NCI-H2029 treated with DMSO at 0.1 percent for 48 hours (cell line): ENCODE measurements at regions not wholly inside any gene's neighbourhood (a gene's known extent, or its start where the extent isn't known, plus 50 kb on each side); places are given as distances from the start of the nearest gene placed in this dataset.

Experiments used
- DNase-seq: peaks from one replicate; lab custom pipeline; 2025; lab: John Stamatoyannopoulos, UW

DNA sequence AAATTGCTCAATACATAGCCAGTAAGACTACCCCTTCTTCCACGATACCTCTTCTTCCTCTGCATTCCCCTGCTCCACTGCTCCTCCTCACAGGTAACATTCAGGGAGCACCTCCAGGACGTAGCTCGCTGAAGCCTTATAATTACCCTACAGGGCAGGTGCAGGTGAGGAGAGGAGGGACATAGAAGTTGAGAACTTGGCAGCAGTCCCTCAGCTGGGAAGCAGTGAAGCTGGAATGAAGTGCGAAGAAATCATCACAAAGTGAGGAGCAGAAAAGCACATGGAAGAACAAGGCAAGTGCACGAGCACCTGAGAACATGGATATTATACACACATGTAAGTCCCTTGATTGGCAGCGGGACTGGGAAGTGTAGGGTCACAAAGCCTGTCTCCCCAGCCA lies 118.2 kb downstream of the HSD17B3 start:
- DNase-seq = peak; percentile 6

DNA sequence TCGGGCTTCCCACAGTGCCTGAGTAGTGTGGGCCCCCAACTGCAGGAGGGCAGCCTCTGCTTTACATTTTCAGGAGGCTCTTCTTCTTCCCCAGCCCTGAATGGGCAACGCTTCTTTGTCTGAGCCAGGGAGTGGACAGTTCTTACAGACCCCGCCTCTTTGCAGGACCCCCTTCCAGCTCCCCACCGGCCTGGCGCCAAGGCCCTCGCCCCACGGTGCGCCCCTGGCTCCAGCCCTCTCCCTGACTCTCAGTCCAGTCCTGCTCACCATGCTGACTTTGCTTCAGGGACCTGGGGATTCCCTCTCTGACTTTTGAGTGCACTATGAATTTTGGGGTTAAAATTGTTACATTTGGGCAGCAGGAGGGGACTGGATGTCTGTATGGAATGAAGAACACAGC lies 123.8 kb downstream of the HSD17B3 start:
- no peak for DNase-seq

DNA sequence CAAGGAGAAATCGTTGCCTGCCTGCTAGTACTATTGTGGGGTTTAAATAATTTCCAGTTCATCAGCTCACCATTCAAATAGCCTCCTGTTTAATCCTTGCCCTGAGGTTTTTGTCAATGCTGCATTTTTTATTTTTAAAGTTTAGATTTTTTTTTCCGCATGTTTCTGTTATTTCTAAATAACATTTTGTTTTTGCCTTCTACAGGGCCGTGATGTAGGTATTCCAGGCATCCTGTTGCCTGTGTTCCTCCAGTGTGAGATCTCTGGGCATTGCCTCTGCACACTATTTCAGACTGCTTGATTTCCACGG lies 124.3 kb downstream of the HSD17B3 start:
- DNase-seq = no peak

DNA sequence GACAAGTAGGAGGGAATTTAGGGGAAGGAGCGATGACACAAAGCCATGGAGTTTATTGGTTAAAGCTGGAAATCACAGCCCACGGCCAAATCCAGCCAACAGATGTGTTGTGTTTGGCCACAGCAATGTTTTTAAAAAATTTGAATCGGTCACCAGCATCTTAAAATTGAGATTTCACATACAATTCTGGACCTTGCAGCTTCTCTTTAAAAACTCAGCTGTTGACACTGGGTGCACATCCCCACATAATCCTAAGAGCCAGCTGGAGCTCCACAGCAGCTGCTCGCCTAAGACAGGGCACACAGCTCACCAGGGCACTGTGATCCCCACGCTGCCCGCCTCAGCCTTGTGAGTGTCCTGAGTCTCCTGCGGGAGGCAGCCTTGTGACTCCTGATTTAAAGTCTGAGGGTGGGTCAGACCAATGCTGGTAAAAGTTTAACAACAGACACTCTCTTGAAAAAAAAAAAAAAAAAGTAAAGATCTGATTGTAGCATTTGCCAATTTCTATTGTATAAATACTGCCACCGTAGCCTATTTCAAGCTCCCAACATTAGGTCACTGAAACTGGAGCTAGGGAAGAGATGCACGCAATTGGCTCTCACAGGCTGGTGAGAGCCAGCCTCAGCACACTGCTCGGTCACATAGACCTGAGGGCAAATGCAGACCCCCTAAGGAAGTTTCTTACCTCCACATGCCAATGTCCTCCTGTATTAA lies 124.8 kb downstream of the HSD17B3 start:
- no peak for DNase-seq

- DNase-seq = no peak
Measured at GRCh38 chr9:96175796-96176195, 126.2 kb downstream of the HSD17B3 start.

GRCh38 chr9:96175001-96175400 lies 127.0 kb downstream of the HSD17B3 start:
- no peak for DNase-seq

DNA sequence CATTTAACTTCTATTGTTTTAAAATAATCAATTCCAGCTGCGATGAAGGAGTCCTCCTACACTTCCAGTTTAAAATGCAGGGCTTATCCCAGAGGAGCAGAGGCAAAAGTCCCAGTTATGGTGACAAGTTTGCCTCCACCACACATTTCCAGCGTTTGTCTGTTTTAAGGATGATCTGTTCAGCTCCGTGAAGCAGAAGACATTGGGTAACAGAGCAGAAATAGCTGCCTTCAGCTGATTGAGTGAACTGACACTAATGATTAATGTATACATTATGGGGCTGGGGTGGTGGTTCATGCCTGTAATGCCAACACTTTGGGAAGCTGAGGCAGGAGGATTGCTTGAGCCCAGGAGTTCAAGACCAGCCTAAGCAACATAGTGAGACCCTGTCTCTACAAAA lies 127.6 kb downstream of the HSD17B3 start:
- no peak for DNase-seq

DNA sequence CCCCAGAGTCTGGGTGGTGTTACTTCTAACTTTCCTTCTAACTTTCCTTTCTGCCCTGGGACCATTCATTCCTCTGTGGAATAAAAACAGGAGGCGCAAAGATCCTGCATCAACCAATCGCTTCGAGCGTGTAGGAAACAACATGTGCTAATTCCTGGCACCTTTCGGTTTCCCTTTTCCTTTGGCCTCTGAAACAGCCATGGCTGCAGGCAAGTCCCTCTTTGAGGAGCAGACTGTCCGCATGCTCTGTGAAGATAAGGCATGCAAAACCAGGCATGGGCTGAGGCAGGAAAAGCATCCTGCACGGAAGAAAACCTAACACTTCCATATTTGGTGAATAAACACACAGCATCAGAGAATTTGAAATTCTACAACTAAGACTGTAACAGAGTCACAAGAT lies 128.3 kb downstream of the HSD17B3 start:
- DNase-seq = no peak

- no peak for DNase-seq
Measured at GRCh38 chr9:96172797-96173196, 129.2 kb downstream of the HSD17B3 start.

DNA sequence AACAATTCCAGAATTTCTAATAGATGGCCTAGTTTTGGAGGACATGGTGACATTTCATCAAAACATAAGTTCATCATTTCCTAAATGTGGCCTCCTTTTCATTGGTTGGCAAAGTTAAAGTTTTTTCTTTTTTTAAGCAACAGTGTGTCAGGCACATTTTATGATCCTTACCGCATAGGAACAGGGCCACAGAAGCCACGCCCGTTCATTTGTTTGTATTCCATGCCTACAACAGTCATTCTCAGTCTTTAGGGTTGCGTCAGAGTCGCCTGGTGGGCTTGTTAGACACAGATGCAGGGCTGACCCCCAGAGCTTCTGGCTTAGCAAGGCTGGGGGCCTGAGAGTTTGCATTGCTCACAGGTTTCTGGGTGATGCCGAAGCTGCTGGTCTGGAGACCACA lies 130.2 kb downstream of the HSD17B3 start:
- DNase-seq = no peak

DNA sequence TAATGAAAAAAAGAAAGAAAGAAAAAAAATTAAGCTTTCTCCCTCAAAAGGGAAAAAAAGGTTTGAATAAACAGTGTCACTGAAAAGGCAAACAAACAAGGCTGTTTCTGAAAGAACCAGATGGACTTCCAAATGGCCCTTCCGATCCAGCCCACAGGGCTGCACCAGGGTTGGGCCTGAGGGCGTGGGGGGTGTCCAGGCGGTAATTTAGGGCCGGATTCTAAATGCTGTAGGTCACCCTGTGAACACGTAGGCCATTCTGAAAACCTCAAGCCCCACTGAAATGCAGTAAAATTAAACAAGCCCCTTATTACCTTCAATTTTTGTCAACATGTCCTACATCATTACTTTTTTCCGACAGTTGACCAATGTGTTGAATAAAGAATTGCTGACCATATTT lies 132.1 kb downstream of the HSD17B3 start:
- DNase-seq = no peak

GRCh38 chr9:96169484-96169883 lies 132.5 kb downstream of the HSD17B3 start:
- no peak for DNase-seq

DNA sequence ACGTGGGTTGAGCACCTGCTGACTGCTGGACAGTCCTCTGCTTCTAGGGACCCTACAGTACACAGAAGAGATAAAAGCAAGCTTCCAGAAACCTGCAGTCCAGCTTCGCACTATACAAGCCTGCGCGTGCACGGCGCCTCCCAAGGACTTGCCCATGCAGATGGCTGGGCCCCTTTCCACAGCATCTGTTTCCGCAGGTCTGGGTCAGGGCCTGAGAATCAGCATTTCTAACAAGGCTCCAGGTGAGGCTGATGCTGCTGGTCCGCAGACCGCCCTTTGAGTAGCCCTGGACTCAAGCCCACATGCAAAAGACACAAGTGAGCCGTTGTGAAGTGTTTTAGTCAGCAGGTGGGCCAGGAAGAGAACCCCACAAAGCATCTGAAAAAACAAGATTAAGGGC lies 133.1 kb downstream of the HSD17B3 start:
- DNase-seq = no peak

DNA sequence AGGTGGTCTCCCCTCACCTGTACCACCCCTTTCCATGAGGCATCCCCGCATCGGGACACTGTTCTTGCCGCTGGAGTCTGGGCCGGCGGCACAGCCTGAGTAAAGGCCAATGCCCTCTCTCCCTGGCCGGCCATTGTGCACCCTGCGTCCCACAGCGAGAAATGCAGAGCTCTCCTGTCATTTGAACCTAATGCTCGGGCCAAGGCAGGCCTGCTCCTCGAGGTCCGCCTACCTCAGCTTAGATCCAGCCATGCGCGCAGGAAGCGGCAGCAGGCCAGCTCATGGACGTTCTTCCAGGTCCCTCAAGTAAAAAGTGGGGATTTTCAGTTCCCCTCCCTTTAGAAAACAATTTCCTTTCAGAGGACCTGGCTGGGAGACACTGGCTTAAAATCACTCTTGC lies 135.0 kb downstream of the HSD17B3 start:
- no peak for DNase-seq

- DNase-seq = no peak
Measured at GRCh38 chr9:96164268-96164683, 137.7 kb downstream of the HSD17B3 start.

DNA sequence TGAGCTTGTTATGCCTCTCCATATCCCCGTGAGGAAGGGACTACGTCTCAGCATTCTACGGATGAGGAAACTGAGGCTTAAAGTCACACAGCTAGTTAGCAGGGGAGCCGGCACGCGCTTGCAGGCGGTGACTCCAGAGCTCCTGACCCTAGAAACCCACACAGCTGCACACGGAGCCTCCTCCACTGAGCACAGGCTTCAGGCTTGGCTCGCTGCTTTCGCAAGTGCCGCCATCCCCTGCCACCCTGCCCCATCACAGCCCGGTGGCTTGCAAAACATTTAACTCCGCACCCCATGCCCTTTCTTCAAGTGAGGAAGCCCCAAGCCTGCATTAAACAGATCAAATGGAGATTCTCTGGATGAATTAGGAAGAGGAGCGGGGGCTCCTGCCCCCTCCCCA lies 138.3 kb downstream of the HSD17B3 start:
- DNase-seq = no peak

DNA sequence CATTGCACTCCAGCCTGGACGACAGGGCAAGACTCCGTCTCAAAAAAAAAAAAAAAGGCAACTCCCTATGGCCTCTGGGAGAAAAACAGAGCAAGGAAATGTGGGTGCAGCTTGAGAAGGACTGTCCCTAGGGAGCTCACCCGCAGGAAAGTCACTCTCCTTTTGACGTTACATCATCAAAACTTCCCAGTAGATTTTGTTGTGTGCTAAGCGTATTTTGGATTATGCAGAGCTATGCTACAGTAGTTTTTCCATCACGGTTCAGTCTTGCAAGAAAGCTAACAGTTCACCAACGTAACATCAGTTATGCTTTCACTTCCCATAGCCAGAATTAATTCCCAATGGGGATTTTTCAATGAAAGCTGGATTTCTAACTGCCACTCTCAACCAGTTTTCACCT lies 138.8 kb downstream of the HSD17B3 start:
- DNase-seq = no peak

- no peak for DNase-seq
Measured at GRCh38 chr9:96161819-96162218, 140.2 kb downstream of the HSD17B3 start.

DNA sequence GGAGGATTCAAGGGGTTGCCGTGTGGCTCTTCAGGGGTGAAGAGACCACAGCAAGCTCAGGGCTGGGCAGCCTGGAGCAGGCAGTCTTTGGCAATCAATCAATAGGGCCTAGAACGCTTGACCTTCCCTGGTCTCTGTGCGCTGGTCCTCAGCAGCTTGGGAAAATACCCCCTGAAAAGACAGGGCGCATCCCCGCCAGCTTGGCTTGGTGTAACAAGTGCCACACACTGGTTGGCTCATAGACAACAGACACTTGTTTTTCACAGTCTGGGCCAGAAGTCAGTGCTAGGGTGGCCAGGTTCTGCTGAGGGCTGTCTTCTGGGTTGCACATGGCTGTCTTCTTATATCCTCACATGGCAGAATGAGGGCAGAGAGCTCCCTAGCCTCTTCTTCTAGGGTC lies 141.1 kb downstream of the HSD17B3 start:
- no peak for DNase-seq

DNA sequence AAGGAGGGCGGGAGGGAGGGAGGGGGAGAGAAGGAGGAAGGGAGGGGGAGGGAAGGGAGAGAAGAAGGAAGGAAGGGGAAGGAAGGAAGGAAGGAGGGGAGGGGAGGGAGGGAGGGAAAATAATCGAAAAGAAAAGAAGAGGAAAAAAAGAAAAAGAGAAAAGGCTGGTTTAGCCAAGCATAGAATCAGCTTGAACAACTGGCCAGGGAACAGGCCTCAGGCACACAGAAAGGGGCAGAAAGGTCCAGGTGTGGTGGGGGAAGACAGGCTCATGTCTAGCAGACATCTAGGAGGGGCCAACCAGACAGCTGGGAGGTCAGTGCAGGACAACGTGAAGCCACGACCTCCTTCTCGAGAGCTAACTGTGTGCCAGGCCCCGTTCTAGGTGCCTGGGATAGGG lies 141.8 kb downstream of the HSD17B3 start:
- DNase-seq = no peak

- DNase-seq = no peak
Measured at GRCh38 chr9:96159596-96159995, 142.4 kb downstream of the HSD17B3 start.

GRCh38 chr9:96158909-96159575 lies 142.9 kb downstream of the HSD17B3 start:
- no peak for DNase-seq

GRCh38 chr9:96158147-96158546 lies 143.8 kb downstream of the HSD17B3 start:
- no peak for DNase-seq

DNA sequence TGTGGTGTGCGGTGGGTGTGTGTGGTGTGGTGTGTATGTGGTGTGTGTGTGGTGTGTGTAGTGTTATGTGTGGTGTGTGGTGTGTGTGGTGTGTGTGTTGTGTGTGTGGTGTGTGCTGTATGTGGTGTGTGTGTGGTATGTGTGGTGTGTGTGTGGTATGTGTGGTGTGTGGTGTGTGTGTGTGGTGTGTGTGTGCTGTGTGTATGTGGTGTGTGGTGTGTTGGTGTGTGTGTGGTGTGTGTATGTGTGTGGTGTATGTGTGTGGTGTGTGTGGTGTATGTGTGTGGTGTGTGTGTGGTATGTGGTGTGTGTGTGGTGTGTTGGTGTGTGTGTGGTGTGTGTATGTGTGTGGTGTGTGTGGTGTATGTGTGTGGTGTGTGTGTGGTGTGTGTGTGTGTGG lies 144.3 kb downstream of the HSD17B3 start:
- no peak for DNase-seq
